ENCODE measurements at regions not wholly inside any gene's neighbourhood (a gene's known extent, or its start where the extent isn't known, plus 50 kb on each side); places are given as distances from the start of the nearest gene placed in this dataset.

DNA sequence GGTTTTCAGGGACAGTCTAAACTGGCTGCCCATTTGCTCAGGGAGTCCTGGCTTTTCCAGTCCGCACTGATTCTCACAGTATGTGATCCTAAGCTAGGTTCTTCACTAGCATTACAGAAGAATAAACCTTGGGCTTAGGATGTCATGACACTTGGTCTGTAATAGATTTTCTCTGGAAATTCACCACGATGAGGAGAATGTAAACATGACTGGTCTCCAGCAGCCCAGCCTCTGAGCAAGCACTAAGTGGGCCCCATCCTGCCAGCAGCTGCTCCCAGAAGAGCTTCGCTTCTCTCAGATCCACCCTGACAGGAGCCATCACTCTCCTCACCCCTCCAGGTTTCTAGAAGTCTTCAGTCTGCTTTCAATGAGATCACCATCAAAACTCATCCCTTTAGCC, 103.7 kb upstream of the ZPBP start:
- intact Hi-C loops (cut with micrococcal nuclease; ENCODE audit: unreplicated experiment): no loop called here

More for the DNA sequence above, 103.7 kb upstream of the ZPBP start:
- no peaks in the 10 kb centered on the region for H3K9me3 ChIP-seq (ENCODE audit: low read length)
- ChIA-PET POLR2A (no interaction called here), CTCF (ENCODE audit: low intra/inter-chr PET ratio, low total read pairs) (no interaction called here)
- no peak overlapping the region for H3K9ac ChIP-seq (ENCODE audit: insufficient read depth, low read depth, low read length)
- peaks cover 0 to under 1% of the 10 kb centered on the region in 2 experiments; a peak in 3 of 5 replicates for H3K27me3 ChIP-seq (ENCODE audit: control insufficient read depth in 1 of 2, insufficient read depth in 2 of 2, low read length in 2 of 2)
- ATAC-seq (peak; percentile 82), DNase-seq (ENCODE audit: low spot score) (peak; percentile 4), FAIRE-seq (no peak)
- no peaks in the 10 kb centered on the region for H3K36me3 ChIP-seq (replicated peaks in 1 of 2; ENCODE audit: control insufficient read depth in 1 of 2, insufficient read depth in 2 of 2, low read length in 2 of 2)
- peak overlapping the region; percentile 16 for H3K4me2 ChIP-seq (ENCODE audit: low read depth, low read length)
- H3K79me2 ChIP-seq (ENCODE audit: insufficient read depth, low read length): no peaks in the 10 kb centered on the region
- no peaks in the 10 kb centered on the region for H4K20me1 ChIP-seq (ENCODE audit: insufficient read depth, low read length)
- in situ Hi-C loops (cut with HindIII; ENCODE audit: extremely low pct_ligation_motif_present, low pct_unique_long_range_greater_than_20kb): no loop called here
- WGBS (ENCODE audit: low lambda C conversion rate): 36% methylated on average over 2 of the region's 3 CpGs
- no peak overlapping the region for H3K27ac ChIP-seq (ENCODE audit: extremely low read length, insufficient read depth, low read length)
- H3K4me1 ChIP-seq (ENCODE audit: insufficient read depth, low read length): peaks cover 23% of the 10 kb centered on the region
- no peak overlapping the region for H3K4me3 ChIP-seq (replicated peaks in 1 of 3; ENCODE audit: insufficient read depth in 1 of 3, low read depth in 2 of 3, low read length in 3 of 3)
- H2AFZ ChIP-seq (ENCODE audit: low read length): no peak overlapping the region
- no TSS peak for BruUV-seq (replicated peaks)
- peak; percentile 33 for TF ChIP-seq TEAD3 (CRISPR knock-in tag; optimal IDR thresholded peaks at IDR 0.05; ENCODE audit: borderline replicate concordance)
- no peak for TF ChIP-seq ZNF670 (CRISPR knock-in tag; IDR thresholded peaks at IDR 0.05; ENCODE audit: borderline replicate concordance)
- TF ChIP-seq, protein P1, sequence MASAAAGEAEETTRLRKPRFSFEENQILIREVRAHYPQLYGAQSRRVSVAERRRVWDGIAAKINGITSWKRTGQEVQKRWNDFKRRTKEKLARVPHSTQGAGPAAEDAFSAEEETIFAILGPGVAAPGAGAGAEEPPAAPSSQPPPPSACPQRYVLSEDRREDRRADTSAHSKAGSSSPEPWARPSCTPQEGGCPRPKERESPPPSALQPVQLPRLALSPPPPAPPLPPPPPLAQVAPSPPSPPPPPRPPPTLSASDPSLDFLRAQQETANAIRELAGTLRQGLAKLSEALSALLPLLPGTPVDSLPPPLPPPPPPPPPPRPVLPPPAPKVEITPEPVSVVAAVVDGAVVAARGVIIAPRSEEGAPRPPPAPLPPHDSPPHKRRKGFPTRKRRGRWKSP (CRISPR knock-in tag; IDR thresholded peaks at IDR 0.05): no peak
- no peak for TF ChIP-seq SSRP1 (CRISPR knock-in tag; IDR thresholded peaks at IDR 0.05)
- TF ChIP-seq, protein P2, sequence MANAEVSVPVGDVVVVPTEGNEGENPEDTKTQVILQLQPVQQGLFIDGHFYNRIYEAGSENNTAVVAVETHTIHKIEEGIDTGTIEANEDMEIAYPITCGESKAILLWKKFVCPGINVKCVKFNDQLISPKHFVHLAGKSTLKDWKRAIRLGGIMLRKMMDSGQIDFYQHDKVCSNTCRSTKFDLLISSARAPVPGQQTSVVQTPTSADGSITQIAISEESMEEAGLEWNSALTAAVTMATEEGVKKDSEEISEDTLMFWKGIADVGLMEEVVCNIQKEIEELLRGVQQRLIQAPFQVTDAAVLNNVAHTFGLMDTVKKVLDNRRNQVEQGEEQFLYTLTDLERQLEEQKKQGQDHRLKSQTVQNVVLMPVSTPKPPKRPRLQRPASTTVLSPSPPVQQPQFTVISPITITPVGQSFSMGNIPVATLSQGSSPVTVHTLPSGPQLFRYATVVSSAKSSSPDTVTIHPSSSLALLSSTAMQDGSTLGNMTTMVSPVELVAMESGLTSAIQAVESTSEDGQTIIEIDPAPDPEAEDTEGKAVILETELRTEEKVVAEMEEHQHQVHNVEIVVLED (CRISPR knock-in tag; IDR thresholded peaks at IDR 0.05; ENCODE audit: borderline replicate concordance): no peak
- peak; percentile 65; the same call in 1 of the 2 replicates for TF ChIP-seq FOXA3 (CRISPR knock-in tag; IDR thresholded peaks at IDR 0.05)
- 0 out of 2 replicates have a peak, but pooled peaks have one; percentile 18 for TF ChIP-seq RCOR2 (CRISPR knock-in tag; IDR thresholded peaks at IDR 0.05)
- TF ChIP-seq TBX2 (CRISPR knock-in tag; IDR thresholded peaks at IDR 0.05; ENCODE audit: borderline replicate concordance): 0 out of 2 replicates have a peak, but pooled peaks have one; percentile 4
- TF ChIP-seq, protein P3, sequence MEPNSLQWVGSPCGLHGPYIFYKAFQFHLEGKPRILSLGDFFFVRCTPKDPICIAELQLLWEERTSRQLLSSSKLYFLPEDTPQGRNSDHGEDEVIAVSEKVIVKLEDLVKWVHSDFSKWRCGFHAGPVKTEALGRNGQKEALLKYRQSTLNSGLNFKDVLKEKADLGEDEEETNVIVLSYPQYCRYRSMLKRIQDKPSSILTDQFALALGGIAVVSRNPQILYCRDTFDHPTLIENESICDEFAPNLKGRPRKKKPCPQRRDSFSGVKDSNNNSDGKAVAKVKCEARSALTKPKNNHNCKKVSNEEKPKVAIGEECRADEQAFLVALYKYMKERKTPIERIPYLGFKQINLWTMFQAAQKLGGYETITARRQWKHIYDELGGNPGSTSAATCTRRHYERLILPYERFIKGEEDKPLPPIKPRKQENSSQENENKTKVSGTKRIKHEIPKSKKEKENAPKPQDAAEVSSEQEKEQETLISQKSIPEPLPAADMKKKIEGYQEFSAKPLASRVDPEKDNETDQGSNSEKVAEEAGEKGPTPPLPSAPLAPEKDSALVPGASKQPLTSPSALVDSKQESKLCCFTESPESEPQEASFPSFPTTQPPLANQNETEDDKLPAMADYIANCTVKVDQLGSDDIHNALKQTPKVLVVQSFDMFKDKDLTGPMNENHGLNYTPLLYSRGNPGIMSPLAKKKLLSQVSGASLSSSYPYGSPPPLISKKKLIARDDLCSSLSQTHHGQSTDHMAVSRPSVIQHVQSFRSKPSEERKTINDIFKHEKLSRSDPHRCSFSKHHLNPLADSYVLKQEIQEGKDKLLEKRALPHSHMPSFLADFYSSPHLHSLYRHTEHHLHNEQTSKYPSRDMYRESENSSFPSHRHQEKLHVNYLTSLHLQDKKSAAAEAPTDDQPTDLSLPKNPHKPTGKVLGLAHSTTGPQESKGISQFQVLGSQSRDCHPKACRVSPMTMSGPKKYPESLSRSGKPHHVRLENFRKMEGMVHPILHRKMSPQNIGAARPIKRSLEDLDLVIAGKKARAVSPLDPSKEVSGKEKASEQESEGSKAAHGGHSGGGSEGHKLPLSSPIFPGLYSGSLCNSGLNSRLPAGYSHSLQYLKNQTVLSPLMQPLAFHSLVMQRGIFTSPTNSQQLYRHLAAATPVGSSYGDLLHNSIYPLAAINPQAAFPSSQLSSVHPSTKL (CRISPR knock-in tag; IDR thresholded peaks at IDR 0.05): 0 out of 2 replicates have a peak, but pooled peaks have one; percentile 17
- peak; percentile 65; the same call in 1 of the 2 replicates for TF ChIP-seq FOXK1 (CRISPR knock-in tag; IDR thresholded peaks at IDR 0.05; ENCODE audit: borderline replicate concordance, low read depth)
- TF ChIP-seq BCL6 (CRISPR knock-in tag; IDR thresholded peaks at IDR 0.05): peak; percentile 97
- TF ChIP-seq RARA (CRISPR knock-in tag; IDR thresholded peaks at IDR 0.05): peak; percentile 78
- 0 out of 4 replicates have a peak, but pooled peaks have one; percentile 13 to 33 for TF ChIP-seq NR2F1 (CRISPR knock-in tag; IDR thresholded peaks at IDR 0.05)
- TF ChIP-seq ZNF788 (CRISPR knock-in tag; IDR thresholded peaks at IDR 0.05; ENCODE audit: borderline replicate concordance): no peak
- TF ChIP-seq ZIK1 (CRISPR knock-in tag; IDR thresholded peaks at IDR 0.05; ENCODE audit: borderline replicate concordance, low read depth): no peak
- TF ChIP-seq ZBTB20 (CRISPR knock-in tag; IDR thresholded peaks at IDR 0.05; ENCODE audit: borderline replicate concordance, low read depth): no peak
- TF ChIP-seq FOXA1 (IDR thresholded peaks at IDR 0.05): no peak
- TF ChIP-seq FOXA1 (CRISPR knock-in tag; IDR thresholded peaks at IDR 0.05): peak; percentile 43
